Heart right ventricle (tissue), 16 donors: ENCODE measurements at regions not wholly inside any gene's neighbourhood (a gene's known extent, or its start where the extent isn't known, plus 50 kb on each side); places are given as distances from the start of the nearest gene placed in this dataset.

ENCODE experiments used
- ATAC-seq, 8 donors: fragments of 200-7000 bp; cut with Tn5 transposase; one replicate each; pipeline ENCODE4 v1.9.1; 2020; ENCODE audit warnings: mild to moderate bottlenecking in 8 of 8, moderate library complexity in 8 of 8, moderate number of reproducible peaks in 1 of 8
- DNase-seq, 2 donors: peaks; one replicate each; pipeline ENCODE4 v3.0.0-alpha.2; 2020
- H3K27ac ChIP-seq, 10 donors: fragments of 200-600 bp; sonication (generic) in 2 of 10; one replicate each; pipeline versions ENCODE4 v1.5.0 to v1.8.0; 2020 to 2022; ENCODE audit warnings: mild to moderate bottlenecking in 3 of 10
- H3K27me3 ChIP-seq, 7 donors: fragments of 200-600 bp; one replicate each; pipeline ENCODE4 v1.8.0; 2021 to 2022; ENCODE audit warnings: mild to moderate bottlenecking in 2 of 7
- H3K36me3 ChIP-seq, 9 donors: fragments of 200-600 bp; sonication (generic) in 1 of 9; one replicate each; pipeline versions ENCODE4 v1.5.0 to v1.8.0; 2020 to 2022; ENCODE audit warnings: mild to moderate bottlenecking in 2 of 9
- H3K4me1 ChIP-seq, 9 donors: fragments of 200-600 bp; sonication (generic) in 1 of 9; one replicate each; pipeline versions ENCODE4 v1.5.0 to v1.8.0; 2020 to 2022; ENCODE audit warnings: mild to moderate bottlenecking in 4 of 9
- H3K4me3 ChIP-seq, 10 donors: fragments of 200-600 bp; sonication (generic) in 2 of 10; one replicate each; pipeline versions ENCODE4 v1.5.0 to v1.8.0; 2020 to 2022; ENCODE audit warnings: mild to moderate bottlenecking in 7 of 10, moderate library complexity in 2 of 10
- H3K9me3 ChIP-seq, 11 donors: fragments of 200-600 bp in 10 of 11; sonication (generic) in 2 of 11; one replicate each; pipeline versions ENCODE4 v1.5.0 to v1.8.0; 2013 to 2022; ENCODE audit warnings: mild to moderate bottlenecking in 2 of 11, control low read depth in 1 of 11, moderate library complexity in 1 of 11
- CTCF ChIP-seq, 9 donors: fragments of 200-600 bp; sonication (generic) in 2 of 9; IDR thresholded peaks; one replicate each; pipeline versions ENCODE4 v1.5.0 to v1.8.0; 2021 to 2022; ENCODE audit warnings: antibody characterized with exemption in 9 of 9, mild to moderate bottlenecking in 5 of 9, moderate library complexity in 1 of 9
- WGBS, 2 donors: extraction: QIAGEN DNeasy Blood & Tissue Kit; methylation state at CpG; one replicate each; pipeline ENCODE4 v1.1.7; 2013; ENCODE audit warnings: inconsistent platforms in 1 of 2; 5-methylcytosine and 5-hydroxymethylcytosine counted together
- intact Hi-C, 10 donors: fragments of 100-400 bp; cut with DNase I; formaldehyde crosslinking; loops; one replicate each; pipeline versions ENCODE4 v1.11.1 to v1.14.2; 2022
- donor health status: Arrhythmogenic right ventricular cardiomyopathy.
- donor health status: ischemic (EF 13 %, LVEDD 7.1; RV severe dilation, severe dysfunction).
- donor health status: healthy with polysubstance abuse.
- donor health status: DM: no; HTN: yes; CAD: no.
- donor health status: DM: no; HTN: no; CAD: no.
- donor health status: ischemic (EF 25% LVEDD 6.9; RV normal size, moderate dysfunction).
- donor health status: ischemic (EF 25% LVEDD 5.7; RV mildly dilated, moderate dysfunction).
- donor health status: healthy.
- donor health status: DM: yes; HTN: yes; CAD: no.
- donor health status: Ischemic cardiomyopathy.
- donor health status: ischemic (EF 35%, LVEDD 5.7; RV mildly dilated, moderate dysfunction).
- donor health status: nonischemic (EF 11% LVEDD 7.7; RV severe dilation, severe dysfunction).
- donor health status: DM: yes; HTN: yes; CAD: no.
- donor health status: PGD.
- donor health status: ischemic (EF 29% LVEDD 5.4; RV normal size, mild dysfunction).
- donor health status: nonischemic (EF 23%, LVEDD 6.1; RV moderate dilation, normal function).

DNA sequence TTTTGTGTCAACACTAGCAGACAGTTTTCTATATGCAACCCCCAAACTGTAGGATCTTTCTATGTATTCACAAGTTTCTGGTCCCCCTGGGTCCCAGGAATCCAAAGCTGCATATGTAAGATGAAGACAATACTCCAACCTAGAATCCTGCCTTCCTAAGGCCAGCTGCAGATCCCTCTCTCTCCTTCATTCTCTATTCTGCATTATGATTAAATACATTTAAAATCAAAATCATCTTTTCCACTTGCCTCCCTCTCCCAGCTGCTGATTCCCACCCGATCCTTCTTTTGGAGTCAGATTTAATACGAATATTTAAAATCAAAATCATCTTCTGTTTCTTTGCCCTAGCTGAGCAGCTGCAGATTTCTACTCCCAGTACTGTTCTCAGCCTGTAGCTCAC lies 783.0 kb upstream of the ZEB2 start:
- 74 to 75% methylated on average over 2 of the region's 2 CpGs for WGBS, 2 donors
- intact Hi-C loops, result no loop called here
- Histone ChIP-seq H3K27ac (no peak overlapping the region), H3K4me3 (no peak overlapping the region), H3K4me1 (no peaks in the 10 kb centered on the region), H3K27me3 (no peaks in the 10 kb centered on the region), H3K36me3 (no peaks in the 10 kb centered on the region), H3K9me3 (no peaks in the 10 kb centered on the region)
- DNase-seq (no peak), ATAC-seq (no peak)
- no peak for TF ChIP-seq CTCF (IDR thresholded peaks at IDR 0.05)

DNA sequence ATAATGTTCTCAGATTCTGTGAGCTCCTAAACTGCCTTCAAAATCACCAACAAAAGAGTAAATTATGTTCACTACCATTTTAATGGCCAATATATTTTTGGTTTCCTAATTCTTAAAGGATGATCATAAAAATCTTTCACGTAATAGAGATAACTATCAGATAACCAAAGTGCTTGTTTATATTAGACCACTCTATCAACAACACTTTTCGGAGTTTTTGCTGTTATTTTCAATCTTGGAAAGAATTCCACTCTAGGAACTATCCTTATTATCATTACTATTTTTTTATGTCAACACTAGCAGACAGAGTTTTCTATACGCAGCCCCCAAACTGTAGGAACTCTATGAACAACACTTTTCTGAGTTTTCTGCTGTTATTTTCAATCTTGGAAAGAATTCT lies 782.5 kb upstream of the ZEB2 start:
- TF ChIP-seq CTCF (IDR thresholded peaks at IDR 0.05), result no peak
- 79 to 82% methylated on average over 3 of the region's 3 CpGs for WGBS, 2 donors
- intact Hi-C loops, result no loop called here

GRCh38 chr2:145299368-145299767 lies 779.4 kb upstream of the ZEB2 start:
- 86 to 91% methylated on average over 10 of the region's 10 CpGs for WGBS, 2 donors
- H3K9me3 ChIP-seq, result no peaks in the 10 kb centered on the region
- no peaks in the 10 kb centered on the region for H3K4me1 ChIP-seq
- no peaks in the 10 kb centered on the region for H3K36me3 ChIP-seq
- no peak for ATAC-seq
- TF ChIP-seq CTCF (IDR thresholded peaks at IDR 0.05), result no peak
- intact Hi-C loops, result no loop called here
- no peak overlapping the region for H3K4me3 ChIP-seq
- no peak for DNase-seq
- H3K27me3 ChIP-seq, result no peaks in the 10 kb centered on the region
- H3K27ac ChIP-seq, result no peak overlapping the region

More for the DNA sequence above, 782.5 kb upstream of the ZEB2 start:
- H3K4me1 ChIP-seq, result no peaks in the 10 kb centered on the region
- DNase-seq (no peak), ATAC-seq (no peak)
- no peaks in the 10 kb centered on the region for H3K36me3 ChIP-seq
- H3K4me3 ChIP-seq, result no peak overlapping the region
- H3K27ac ChIP-seq, result no peak overlapping the region
- no peaks in the 10 kb centered on the region for H3K27me3 ChIP-seq
- H3K9me3 ChIP-seq, result no peaks in the 10 kb centered on the region

DNA sequence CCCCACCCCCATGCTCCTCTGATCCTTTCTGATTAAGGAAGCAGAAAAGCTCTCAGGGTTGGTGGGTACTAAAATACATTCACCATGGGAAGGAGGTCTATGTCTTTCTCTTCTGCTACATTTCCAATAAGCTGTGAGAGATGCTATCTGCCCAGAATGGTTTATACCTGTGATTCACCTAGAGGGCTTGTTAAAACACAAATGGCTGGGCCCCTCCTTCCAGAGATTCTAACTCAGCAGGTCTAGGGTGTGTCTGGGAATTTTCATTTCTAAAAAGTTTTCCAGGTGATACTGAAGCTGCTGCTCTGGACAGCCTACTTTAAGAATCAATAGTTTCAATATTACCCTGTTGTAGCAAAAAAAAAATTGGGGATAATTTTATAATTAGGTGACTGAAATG lies 772.2 kb upstream of the ZEB2 start:
- ATAC-seq (no peak), DNase-seq (no peak)
- no peaks in the 10 kb centered on the region for H3K9me3 ChIP-seq
- H3K36me3 ChIP-seq, result no peaks in the 10 kb centered on the region
- intact Hi-C loops, result no loop called here
- peaks cover 0 to 12% (median 0%) of the 10 kb centered on the region in 9 donors for H3K4me1 ChIP-seq
- no peak overlapping the region for H3K27ac ChIP-seq
- TF ChIP-seq CTCF (IDR thresholded peaks at IDR 0.05), result no peak
- no peak overlapping the region for H3K4me3 ChIP-seq
- no peaks in the 10 kb centered on the region for H3K27me3 ChIP-seq

DNA sequence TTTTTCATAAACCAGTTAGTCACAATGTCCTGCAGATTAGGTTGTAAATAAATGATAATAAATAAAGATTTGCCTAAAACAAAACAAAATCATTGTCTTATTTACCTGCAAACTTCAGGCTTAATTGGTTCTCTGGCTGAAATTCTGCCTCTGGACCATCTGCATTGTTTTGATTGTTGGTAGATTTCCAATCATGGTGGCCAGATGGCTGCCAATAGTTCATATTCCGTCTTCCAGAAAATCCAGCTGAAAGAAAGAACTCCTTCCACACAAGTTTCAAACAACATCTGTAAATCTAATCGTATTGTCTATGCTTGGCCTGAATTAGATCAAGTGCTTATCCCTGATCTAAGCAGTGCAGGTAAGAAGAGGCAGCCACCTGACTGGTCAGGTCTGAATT lies 771.1 kb upstream of the ZEB2 start:
- intact Hi-C loops, result no loop called here
- DNase-seq (no peak), ATAC-seq (no peak)
- Histone ChIP-seq H3K36me3 (no peaks in the 10 kb centered on the region), H3K27ac (no peak overlapping the region), H3K9me3 (no peaks in the 10 kb centered on the region), H3K27me3 (peaks cover 0 to 1% (median 0%) of the 10 kb centered on the region in 7 donors), H3K4me3 (no peak overlapping the region), H3K4me1 (peaks cover 0 to 12% (median 0%) of the 10 kb centered on the region in 9 donors)
- WGBS, 2 donors, result 64 to 76% methylated on average over 2 of the region's 2 CpGs
- TF ChIP-seq CTCF (IDR thresholded peaks at IDR 0.05), result no peak
